Iris pigment epithelial cell (primary cell): ENCODE measurements at regions not wholly inside any gene's neighbourhood (a gene's known extent, or its start where the extent isn't known, plus 50 kb on each side); places are given as distances from the start of the nearest gene placed in this dataset.
A peak's percentile ranks its signal among the peaks of the same experiment; 100 is the strongest.
"Not testable (repeated sequence)": the region's sequence is repeated elsewhere in the genome, so short reads cannot be mapped to it uniquely, and the experiment has no call there.

Experiments used
- DNase-seq: peaks from one replicate; pipeline ENCODE4 v3.0.0-alpha.2; 2011; ENCODE audit warnings: low read depth

GRCh38 chr3:164460851-164461250 lies 617.4 kb downstream of the SI start:
- peak; percentile 3 for DNase-seq

GRCh38 chr3:164459521-164460151 lies 618.7 kb downstream of the SI start:
- peak; percentile 69 for DNase-seq

- peak; percentile 72 for DNase-seq
These were observed 619.3 kb downstream of the SI start for GRCh38 chr3:164458986-164459385.

- DNase-seq = no peak
These were observed 624.6 kb downstream of the SI start for GRCh38 chr3:164453714-164454113.

GRCh38 chr3:164452707-164453106 lies 625.6 kb downstream of the SI start:
- DNase-seq = peak; percentile 27

GRCh38 chr3:164451072-164451910 lies 627.0 kb downstream of the SI start:
- DNase-seq = peak; percentile 8

GRCh38 chr3:164450276-164450905 lies 627.9 kb downstream of the SI start:
- DNase-seq = peak; percentile 28

- no peak for DNase-seq
These were observed 659.1 kb downstream of the SI start for GRCh38 chr3:164419220-164419619.

- DNase-seq = peak; percentile 1
These were observed 659.9 kb downstream of the SI start for GRCh38 chr3:164418414-164418813.

GRCh38 chr3:164417955-164418354 lies 660.3 kb downstream of the SI start:
- peak; percentile 1 for DNase-seq

- DNase-seq = peak; percentile 1
These were observed 661.6 kb downstream of the SI start for GRCh38 chr3:164416491-164417222.

- no peak for DNase-seq
These were observed 670.0 kb downstream of the SI start for GRCh38 chr3:164408326-164408725.

- DNase-seq = no peak
These were observed 671.2 kb downstream of the SI start for GRCh38 chr3:164407111-164407510.

GRCh38 chr3:164406281-164406680 lies 672.0 kb downstream of the SI start:
- no peak for DNase-seq

GRCh38 chr3:164401923-164402322 lies 676.4 kb downstream of the SI start:
- no peak for DNase-seq

- not testable (repeated sequence) for DNase-seq
These were observed 676.9 kb downstream of the SI start for GRCh38 chr3:164401440-164401839.

- no peak for DNase-seq
These were observed 680.8 kb downstream of the SI start for GRCh38 chr3:164397462-164397861.

GRCh38 chr3:164393171-164393570 lies 685.1 kb downstream of the SI start:
- DNase-seq = no peak

GRCh38 chr3:164390046-164390445 lies 688.2 kb downstream of the SI start:
- DNase-seq = no peak

- no peak for DNase-seq
These were observed 691.1 kb downstream of the SI start for GRCh38 chr3:164387236-164387635.

- no peak for DNase-seq
These were observed 698.1 kb downstream of the SI start for GRCh38 chr3:164380156-164380555.

GRCh38 chr3:164377466-164377865 lies 700.8 kb downstream of the SI start:
- no peak for DNase-seq
